Stimulated activated CD8-positive, alpha-beta memory T cell treated with anti-CD3 and anti-CD28 coated beads, Interleukin-12 subunit alpha, Interleukin-12 subunit beta, amount 100 ng/mL, for 4 hours (primary cell): ENCODE measurements at regions not wholly inside any gene's neighbourhood (a gene's known extent, or its start where the extent isn't known, plus 50 kb on each side); places are given as distances from the start of the nearest gene placed in this dataset.
"Not testable (repeated sequence)": the region's sequence is repeated elsewhere in the genome, so short reads cannot be mapped to it uniquely, and the experiment has no call there.

Experiments used
- DNase-seq: peaks from one replicate; pipeline ENCODE4 v3.0.0-alpha.2; 2020; ENCODE audit warnings: low read depth

- no peak for DNase-seq
These were observed 88.7 kb upstream of the KCTD7 start for GRCh38 chr7:66539902-66540375.

GRCh38 chr7:66542049-66542448 is 86.6 kb upstream of the KCTD7 start:
- no peak for DNase-seq

DNA sequence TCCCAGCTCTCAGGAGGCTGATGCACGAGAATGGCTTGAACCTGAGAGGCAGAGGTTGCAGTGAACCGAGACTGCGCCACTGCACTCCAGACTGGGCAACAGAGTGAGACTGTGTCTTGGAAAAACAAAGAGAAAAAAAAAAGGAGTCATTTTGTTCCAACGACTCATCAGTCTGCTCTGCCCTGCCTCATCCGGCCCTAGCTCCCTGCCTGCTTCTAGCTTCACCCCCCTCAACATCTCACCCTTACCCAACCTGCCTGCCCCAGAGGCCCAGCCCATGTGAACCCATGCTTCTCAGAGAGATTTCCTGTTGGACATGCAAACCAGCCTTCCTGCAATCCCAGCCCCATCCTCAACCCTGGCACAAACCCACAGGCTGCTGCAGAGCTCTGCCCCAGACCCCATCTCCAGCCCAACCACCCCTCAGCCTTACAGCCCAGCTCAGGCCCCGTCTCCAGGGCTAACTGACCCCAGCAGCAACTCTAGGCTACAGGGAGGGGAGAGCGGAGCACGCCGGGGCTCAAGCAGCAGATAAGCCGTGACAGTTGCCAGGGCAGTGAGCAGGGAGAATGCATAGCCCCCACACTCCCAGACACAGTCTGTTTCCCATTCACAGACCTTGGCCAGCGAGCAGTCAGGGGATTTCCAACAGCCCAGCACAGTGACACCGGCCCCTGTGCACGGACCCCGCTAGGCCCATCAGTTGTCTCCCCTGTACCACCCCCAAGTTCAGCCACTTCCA is 86.0 kb upstream of the KCTD7 start:
- DNase-seq = no peak

GRCh38 chr7:66549466-66549865 is 79.2 kb upstream of the KCTD7 start:
- no peak for DNase-seq

DNA sequence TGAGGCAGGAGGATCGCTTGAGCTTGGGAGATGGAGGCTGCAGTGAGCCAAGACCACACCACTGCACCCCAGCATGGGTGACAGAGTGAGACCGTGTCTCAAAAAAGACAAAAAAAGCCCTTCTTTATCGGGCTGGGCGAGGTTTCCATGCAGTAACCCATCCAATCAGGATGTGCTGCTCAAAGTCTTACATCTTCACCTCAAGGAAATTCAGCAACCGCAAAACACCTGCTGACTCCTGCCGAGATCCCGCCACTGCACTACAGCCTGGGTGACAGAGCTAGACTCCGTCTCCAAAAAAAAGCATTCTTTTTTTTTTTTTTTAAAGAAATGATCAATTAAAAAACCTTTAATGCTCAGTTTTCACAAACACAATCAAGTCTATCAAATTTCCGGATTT is 75.7 kb upstream of the KCTD7 start:
- DNase-seq = no peak

DNA sequence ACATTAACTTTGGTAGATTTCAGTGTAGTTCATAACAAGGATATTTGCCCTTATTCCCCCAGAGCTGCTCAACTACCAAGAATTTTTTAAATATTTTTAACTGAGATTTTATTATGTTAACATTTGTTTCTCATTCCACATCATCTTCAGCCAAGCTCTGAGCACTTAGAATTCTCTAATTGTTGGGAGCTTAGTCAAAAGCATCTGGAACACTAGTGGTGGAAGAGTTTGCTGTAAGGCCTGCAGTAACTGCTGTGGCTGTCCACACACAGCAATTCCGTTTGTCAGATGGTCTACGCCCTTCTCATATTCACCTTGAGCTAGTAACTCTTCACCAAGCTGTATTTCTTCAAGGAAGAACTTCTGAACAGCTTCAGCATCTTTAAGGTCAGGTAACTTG is 75.0 kb upstream of the KCTD7 start:
- DNase-seq = not testable (repeated sequence)

DNA sequence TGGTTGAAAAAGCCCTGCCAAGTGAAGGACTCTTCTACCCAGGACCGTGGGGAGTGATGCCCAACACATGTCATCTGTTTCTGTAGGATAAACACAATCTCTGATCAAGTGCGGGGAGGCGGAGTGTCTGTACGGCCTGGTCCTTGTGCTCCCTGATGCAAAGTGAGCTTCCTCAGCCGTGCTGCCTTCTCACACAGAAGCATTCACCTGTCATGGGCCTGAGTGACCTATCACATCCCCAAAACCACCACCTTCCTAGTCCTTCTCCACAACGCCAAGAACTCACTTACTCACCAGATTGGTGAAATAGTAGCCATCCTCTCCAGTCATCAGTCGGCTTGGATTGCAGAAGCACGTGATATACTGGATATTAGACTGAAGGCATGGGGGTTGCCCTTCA is 74.4 kb upstream of the KCTD7 start:
- not testable (repeated sequence) for DNase-seq

- not testable (repeated sequence) for DNase-seq
These were observed 73.7 kb upstream of the KCTD7 start for GRCh38 chr7:66554842-66555430.

GRCh38 chr7:66556177-66556548 is 72.5 kb upstream of the KCTD7 start:
- no peak for DNase-seq

- DNase-seq = no peak
These were observed 72.0 kb upstream of the KCTD7 start for GRCh38 chr7:66556549-66557213.

- DNase-seq = peak; percentile 31
These were observed 71.2 kb upstream of the KCTD7 start for GRCh38 chr7:66557214-66558200.

GRCh38 chr7:66558201-66558641 is 70.5 kb upstream of the KCTD7 start:
- DNase-seq = no peak

DNA sequence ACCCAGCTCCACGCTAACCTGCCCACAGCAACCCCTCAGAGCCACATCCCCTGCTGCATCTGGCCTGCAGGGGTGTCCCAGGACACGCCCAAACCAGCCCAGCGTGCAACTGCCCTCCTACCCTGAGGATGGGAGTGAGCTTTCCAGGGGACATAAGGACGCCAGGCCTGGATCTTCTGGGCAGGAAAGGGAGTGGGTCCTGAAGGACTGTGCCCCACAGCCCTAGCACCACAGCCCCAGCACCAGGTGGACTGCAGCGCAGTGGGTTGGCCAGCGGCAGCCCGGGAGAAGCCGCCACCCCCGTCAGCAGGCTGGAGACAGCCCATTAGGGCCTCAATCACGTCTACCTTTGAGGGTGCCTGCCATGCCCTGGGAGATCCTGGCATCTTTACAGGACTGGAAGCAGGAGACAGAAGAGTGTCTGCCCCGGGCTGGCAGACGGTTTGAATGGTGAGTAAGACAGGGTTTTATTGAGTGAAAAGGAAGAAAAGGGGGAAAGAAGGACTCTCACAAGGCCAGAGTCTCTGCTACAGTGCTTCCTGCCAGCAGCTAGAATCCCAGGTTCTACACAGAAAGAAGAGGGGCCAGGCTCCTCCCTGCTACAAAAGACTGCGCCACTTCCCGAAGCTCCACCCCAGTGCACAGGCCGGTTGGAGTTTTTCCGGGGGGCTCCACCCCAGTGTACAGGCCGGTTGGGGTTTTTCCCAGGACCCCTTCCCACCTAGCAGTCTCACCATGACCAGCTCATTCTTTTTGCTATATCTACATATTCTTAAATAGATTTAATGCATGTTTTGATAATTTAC is 69.8 kb upstream of the KCTD7 start:
- DNase-seq = no peak

- no peak for DNase-seq
These were observed 64.6 kb upstream of the KCTD7 start for GRCh38 chr7:66564045-66564444.

GRCh38 chr7:66570179-66570578 is 58.5 kb upstream of the KCTD7 start:
- not testable (repeated sequence) for DNase-seq

GRCh38 chr7:66571568-66571967 is 57.1 kb upstream of the KCTD7 start:
- DNase-seq = no peak

- DNase-seq = not testable (repeated sequence)
These were observed 54.7 kb upstream of the KCTD7 start for GRCh38 chr7:66573782-66574495.

DNA sequence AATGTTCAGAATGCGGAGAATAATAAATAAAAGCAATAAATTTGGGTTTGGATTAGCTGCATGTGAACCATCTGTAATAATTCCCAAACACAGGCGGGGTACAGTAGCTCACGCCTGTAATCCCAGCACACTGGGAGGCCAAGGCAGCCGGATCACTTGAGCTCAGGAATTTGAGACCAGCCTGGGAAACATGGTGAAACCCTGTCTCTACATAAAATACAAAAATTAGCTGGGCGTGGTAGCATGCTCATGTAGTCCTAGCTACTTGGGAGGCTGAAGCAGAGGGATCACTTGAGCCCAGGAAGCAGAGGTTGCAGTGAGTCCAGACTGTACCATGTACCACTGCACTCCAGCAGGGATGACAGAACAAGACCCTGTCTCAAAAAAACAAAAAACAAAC is 53.9 kb upstream of the KCTD7 start:
- DNase-seq = not testable (repeated sequence)

DNA sequence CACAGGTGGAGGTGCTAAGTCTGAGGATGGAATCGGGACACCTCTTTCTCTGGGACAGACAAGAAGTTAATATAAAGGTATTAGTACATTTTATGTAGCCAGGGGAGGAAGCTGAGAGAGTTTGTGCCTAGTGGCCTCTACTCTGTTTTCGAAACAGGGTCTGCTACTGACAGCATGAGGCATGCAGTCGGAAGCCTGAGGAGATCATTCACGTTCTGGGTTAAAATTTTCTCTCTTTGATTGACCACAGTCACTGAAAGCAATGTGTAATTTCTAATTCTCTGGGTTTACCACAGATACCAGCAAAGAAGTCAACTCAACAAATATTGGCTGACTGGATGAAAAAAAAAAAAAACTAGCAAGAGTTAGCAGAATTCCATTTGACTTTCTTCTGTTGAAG is 53.3 kb upstream of the KCTD7 start:
- DNase-seq = no peak

GRCh38 chr7:66576646-66577045 is 52.0 kb upstream of the KCTD7 start:
- no peak for DNase-seq
